HFFc6 (cell line): ENCODE measurements at regions not wholly inside any gene's neighbourhood (a gene's known extent, or its start where the extent isn't known, plus 50 kb on each side); places are given as distances from the start of the nearest gene placed in this dataset.

Experiments used
- DNase-seq: peaks from one replicate; pipeline ENCODE4 v3.0.0-alpha.2; 2018
- H3K27ac Mint-ChIP-seq: 2 replicates; pipeline ENCODE4 v1.8.0; 2020; ENCODE audit warnings: mild to moderate bottlenecking, mixed read lengths
- H3K27me3 Mint-ChIP-seq: 2 replicates; pipeline ENCODE4 v1.8.0; 2021; ENCODE audit warnings: mild to moderate bottlenecking, moderate library complexity, mixed read lengths; ENCODE audit not compliant: insufficient read depth
- H3K36me3 Mint-ChIP-seq: 2 replicates; pipeline ENCODE4 v1.8.0; 2021; ENCODE audit warnings: low read depth, mixed read lengths
- H3K4me1 Mint-ChIP-seq: 2 replicates; pipeline ENCODE4 v1.8.0; 2020; ENCODE audit warnings: low read depth, mixed read lengths
- H3K4me3 Mint-ChIP-seq: 2 replicates; pipeline ENCODE4 v1.8.0; 2020; ENCODE audit warnings: mild to moderate bottlenecking, moderate library complexity, mixed read lengths
- H3K9me3 Mint-ChIP-seq: 2 replicates; pipeline ENCODE4 v1.8.0; 2020; ENCODE audit warnings: mild to moderate bottlenecking, mixed read lengths
- CTCF ChIP-seq: fragments of 200-600 bp; sonication (generic); IDR thresholded peaks from 2 replicates; pipeline ENCODE4 v1.5.0; 2021; ENCODE audit warnings: antibody characterized with exemption, mild to moderate bottlenecking

- Mint-ChIP-seq H3K36me3 (no peaks in the 10 kb centered on the region), H3K4me1 (no peaks in the 10 kb centered on the region), H3K4me3 (no peak overlapping the region), H3K27ac (no peak overlapping the region), H3K9me3 (no peaks in the 10 kb centered on the region), H3K27me3 (no peaks in the 10 kb centered on the region)
- no peak for TF ChIP-seq CTCF
- no peak for DNase-seq
Measured at GRCh38 chr12:41970744-41971143, 173.9 kb downstream of the GXYLT1 start.

- Mint-ChIP-seq H3K9me3 (no peaks in the 10 kb centered on the region), H3K36me3 (no peaks in the 10 kb centered on the region), H3K27ac (no peak overlapping the region), H3K4me1 (no peaks in the 10 kb centered on the region), H3K27me3 (no peaks in the 10 kb centered on the region), H3K4me3 (no peak overlapping the region)
- no peak for DNase-seq
- no peak for TF ChIP-seq CTCF
Measured at GRCh38 chr12:41968599-41968998, 176.1 kb downstream of the GXYLT1 start.

- H3K9me3 Mint-ChIP-seq: no peaks in the 10 kb centered on the region
- H3K36me3 Mint-ChIP-seq: no peaks in the 10 kb centered on the region
- H3K27ac Mint-ChIP-seq: no peak overlapping the region
- H3K27me3 Mint-ChIP-seq: no peaks in the 10 kb centered on the region
- TF ChIP-seq CTCF: no peak
- DNase-seq: no peak
- H3K4me3 Mint-ChIP-seq: no peak overlapping the region
- H3K4me1 Mint-ChIP-seq: no peaks in the 10 kb centered on the region
Measured at GRCh38 chr12:41967668-41968500, 176.8 kb downstream of the GXYLT1 start.

- no peak overlapping the region for H3K4me3 Mint-ChIP-seq
- no peak overlapping the region for H3K27ac Mint-ChIP-seq
- no peaks in the 10 kb centered on the region for H3K4me1 Mint-ChIP-seq
- no peaks in the 10 kb centered on the region for H3K36me3 Mint-ChIP-seq
- DNase-seq: no peak
- no peaks in the 10 kb centered on the region for H3K27me3 Mint-ChIP-seq
- no peaks in the 10 kb centered on the region for H3K9me3 Mint-ChIP-seq
- no peak for TF ChIP-seq CTCF
Measured at GRCh38 chr12:41966916-41967315, 177.8 kb downstream of the GXYLT1 start.

- no peak overlapping the region for H3K27ac Mint-ChIP-seq
Measured at GRCh38 chr12:41966001-41966400, 178.7 kb downstream of the GXYLT1 start.

More at GRCh38 chr12:41966001-41966400, 178.7 kb downstream of the GXYLT1 start:
- H3K4me3 Mint-ChIP-seq: no peak overlapping the region
- no peaks in the 10 kb centered on the region for H3K4me1 Mint-ChIP-seq
- H3K36me3 Mint-ChIP-seq: no peaks in the 10 kb centered on the region
- TF ChIP-seq CTCF: no peak
- DNase-seq: no peak
- H3K27me3 Mint-ChIP-seq: no peaks in the 10 kb centered on the region
- no peaks in the 10 kb centered on the region for H3K9me3 Mint-ChIP-seq
